OCI-LY1 (cell line): ENCODE measurements at regions not wholly inside any gene's neighbourhood (a gene's known extent, or its start where the extent isn't known, plus 50 kb on each side); places are given as distances from the start of the nearest gene placed in this dataset.

ENCODE experiments used
- H2AFZ ChIP-seq: fragments of 200-600 bp; sonication (generic), shearing (Covaris generic); 2 replicates; pipeline ENCODE4 v1.6.0; 2014; ENCODE audit warnings: antibody characterized with exemption, mild to moderate bottlenecking, low read length
- H3F3A ChIP-seq: fragments of 200-600 bp; sonication (generic), shearing (Covaris generic); 2 replicates; pipeline ENCODE4 v1.6.0; 2014; ENCODE audit warnings: mild to moderate bottlenecking, antibody characterized with exemption, low read length, moderate library complexity; ENCODE audit not compliant: insufficient read depth
- H3K27ac ChIP-seq: fragments of 200-600 bp; sonication (generic); 2 replicates; pipeline ENCODE4 v1.5.1; 2014; ENCODE audit warnings: low read length, mixed run types, mild to moderate bottlenecking, low read depth; ENCODE audit not compliant: poor library complexity, severe bottlenecking
- H3K27me3 ChIP-seq: fragments of 200-600 bp; sonication (generic); 2 replicates; pipeline ENCODE4 v1.6.0; 2014; ENCODE audit warnings: antibody characterized with exemption, mild to moderate bottlenecking, low read length, moderate library complexity; ENCODE audit not compliant: insufficient read depth
- H3K36me3 ChIP-seq: fragments of 200-600 bp; sonication (generic); 2 replicates; pipeline ENCODE4 v1.6.1; 2014; ENCODE audit warnings: mild to moderate bottlenecking, antibody characterized with exemption, low read length, moderate library complexity, mixed read lengths; ENCODE audit not compliant: insufficient read depth
- H3K4me1 ChIP-seq: fragments of 200-600 bp; sonication (generic); 2 replicates; pipeline ENCODE4 v1.5.1; 2014; ENCODE audit warnings: mild to moderate bottlenecking, low read length, moderate library complexity; ENCODE audit not compliant: insufficient read depth, severe bottlenecking
- H3K4me2 ChIP-seq: fragments of 200-600 bp; sonication (generic), shearing (Covaris generic); 2 replicates; pipeline ENCODE4 v1.6.1; 2014; ENCODE audit warnings: low read length
- H3K4me3 ChIP-seq: fragments of 200-600 bp; sonication (generic); 2 replicates; pipeline ENCODE4 v1.5.1; 2014; ENCODE audit warnings: low read length, low read depth, mild to moderate bottlenecking, mixed read lengths; ENCODE audit not compliant: poor library complexity, severe bottlenecking
- H3K79me2 ChIP-seq: fragments of 200-600 bp; shearing (Covaris generic); 2 replicates; pipeline ENCODE4 v1.6.1; 2016; ENCODE audit warnings: mixed run types, low read length, mixed read lengths; ENCODE audit not compliant: insufficient read depth
- H3K9ac ChIP-seq: fragments of 200-600 bp; sonication (generic), shearing (Covaris generic); 2 replicates; pipeline ENCODE4 v1.6.1; 2014; ENCODE audit warnings: mild to moderate bottlenecking, low read length, mixed read lengths
- H3K9me2 ChIP-seq: fragments of 200-600 bp; sonication (generic), shearing (Covaris generic); 2 replicates; pipeline ENCODE4 v1.6.1; 2014; ENCODE audit warnings: low read depth, mild to moderate bottlenecking, low read length, mixed read lengths
- H3K9me3 ChIP-seq: fragments of 200-600 bp; shearing (Covaris generic); 2 replicates; pipeline ENCODE4 v1.6.1; 2014; ENCODE audit warnings: low read length, mixed read lengths
- H4K20me1 ChIP-seq: fragments of 200-600 bp; sonication (generic), shearing (Covaris generic); 2 replicates; pipeline ENCODE4 v1.6.0; 2016; ENCODE audit warnings: mild to moderate bottlenecking, low read length; ENCODE audit not compliant: insufficient read depth
- EZH2 ChIP-seq: fragments of 200-600 bp; sonication (generic), shearing (Covaris generic); IDR thresholded peaks from 2 replicates; pipeline ENCODE4 v1.8.0; 2017; ENCODE audit warnings: borderline replicate concordance, mixed run types, mild to moderate bottlenecking, antibody characterized with exemption, low read length, moderate library complexity, mixed read lengths
- TF ChIP-seq, protein P1 (sequence below): fragments of 200-600 bp; sonication (generic), shearing (Covaris generic); IDR thresholded peaks from 2 replicates; pipeline ENCODE4 v1.5.1; 2017; ENCODE audit warnings: mild to moderate bottlenecking, antibody characterized with exemption, low read length, moderate library complexity, mixed read lengths

DNA sequence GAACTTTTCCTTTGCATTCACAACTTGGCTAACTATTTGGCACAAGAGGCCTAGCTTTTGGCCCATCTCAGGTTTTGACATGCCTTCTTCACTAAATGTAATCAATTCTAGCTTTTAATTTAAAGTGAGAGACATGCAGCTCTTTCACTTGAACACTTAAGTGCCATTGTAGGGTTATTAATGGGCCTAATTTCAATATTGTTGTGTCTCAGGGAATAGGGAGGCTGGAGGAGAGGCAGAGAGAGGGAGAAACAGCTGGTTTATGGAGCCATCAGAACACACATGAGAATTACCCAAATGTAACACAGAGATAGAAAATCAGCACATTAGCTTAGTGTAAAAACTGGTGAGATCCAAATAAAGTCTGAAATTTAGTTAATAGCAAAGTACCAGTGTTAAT is 157.4 kb downstream of the RPAP3 start:
- no peak for TF ChIP-seq EZH2
- TF ChIP-seq, protein P1, sequence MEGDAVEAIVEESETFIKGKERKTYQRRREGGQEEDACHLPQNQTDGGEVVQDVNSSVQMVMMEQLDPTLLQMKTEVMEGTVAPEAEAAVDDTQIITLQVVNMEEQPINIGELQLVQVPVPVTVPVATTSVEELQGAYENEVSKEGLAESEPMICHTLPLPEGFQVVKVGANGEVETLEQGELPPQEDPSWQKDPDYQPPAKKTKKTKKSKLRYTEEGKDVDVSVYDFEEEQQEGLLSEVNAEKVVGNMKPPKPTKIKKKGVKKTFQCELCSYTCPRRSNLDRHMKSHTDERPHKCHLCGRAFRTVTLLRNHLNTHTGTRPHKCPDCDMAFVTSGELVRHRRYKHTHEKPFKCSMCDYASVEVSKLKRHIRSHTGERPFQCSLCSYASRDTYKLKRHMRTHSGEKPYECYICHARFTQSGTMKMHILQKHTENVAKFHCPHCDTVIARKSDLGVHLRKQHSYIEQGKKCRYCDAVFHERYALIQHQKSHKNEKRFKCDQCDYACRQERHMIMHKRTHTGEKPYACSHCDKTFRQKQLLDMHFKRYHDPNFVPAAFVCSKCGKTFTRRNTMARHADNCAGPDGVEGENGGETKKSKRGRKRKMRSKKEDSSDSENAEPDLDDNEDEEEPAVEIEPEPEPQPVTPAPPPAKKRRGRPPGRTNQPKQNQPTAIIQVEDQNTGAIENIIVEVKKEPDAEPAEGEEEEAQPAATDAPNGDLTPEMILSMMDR, result no peak
- Histone ChIP-seq H3K9me3 (no peaks in the 10 kb centered on the region), H3K9ac (no peak overlapping the region), H4K20me1 (no peaks in the 10 kb centered on the region), H2AFZ (no peak overlapping the region), H3K79me2 (no peaks in the 10 kb centered on the region), H3K4me2 (no peak overlapping the region), H3K4me3 (no peak overlapping the region), H3F3A (no peaks in the 10 kb centered on the region), H3K9me2 (no peaks in the 10 kb centered on the region), H3K27me3 (no peaks in the 10 kb centered on the region; the same call in 1 of the 2 replicates), H3K36me3 (no peaks in the 10 kb centered on the region), H3K27ac (no peak overlapping the region), H3K4me1 (no peaks in the 10 kb centered on the region)

DNA sequence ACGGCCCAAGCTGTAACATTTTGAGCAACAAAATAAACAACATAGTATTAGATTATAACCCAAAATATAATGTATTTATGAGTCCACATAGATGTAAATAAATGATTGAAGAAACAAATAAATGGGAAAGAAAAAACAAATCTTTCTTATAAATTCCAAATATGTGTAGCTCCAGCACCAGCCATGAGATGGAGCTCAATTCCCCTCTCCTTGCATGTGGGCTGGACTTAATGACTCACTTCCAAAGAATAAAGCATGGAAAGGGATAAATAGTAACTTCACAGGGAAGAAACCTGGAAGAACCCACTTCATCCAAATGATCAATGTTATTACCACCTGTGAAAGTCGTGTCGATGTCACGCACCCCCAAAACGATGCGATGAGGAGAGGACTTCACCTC is 158.8 kb downstream of the RPAP3 start:
- H3K4me1 ChIP-seq, result no peaks in the 10 kb centered on the region
- TF ChIP-seq, protein P1, result no peak; the same call in 1 of the 2 replicates
- no peak for TF ChIP-seq EZH2
- no peak overlapping the region for H3K4me2 ChIP-seq
- no peaks in the 10 kb centered on the region for H3K79me2 ChIP-seq
- no peaks in the 10 kb centered on the region for H4K20me1 ChIP-seq
- no peaks in the 10 kb centered on the region for H3K36me3 ChIP-seq
- H3K4me3 ChIP-seq, result no peak overlapping the region
- H3K27ac ChIP-seq, result no peak overlapping the region
- no peaks in the 10 kb centered on the region for H3K9me2 ChIP-seq
- H3F3A ChIP-seq, result no peaks in the 10 kb centered on the region
- no peaks in the 10 kb centered on the region for H3K27me3 ChIP-seq
- no peaks in the 10 kb centered on the region for H3K9me3 ChIP-seq
- no peak overlapping the region for H3K9ac ChIP-seq
- no peak overlapping the region for H2AFZ ChIP-seq

DNA sequence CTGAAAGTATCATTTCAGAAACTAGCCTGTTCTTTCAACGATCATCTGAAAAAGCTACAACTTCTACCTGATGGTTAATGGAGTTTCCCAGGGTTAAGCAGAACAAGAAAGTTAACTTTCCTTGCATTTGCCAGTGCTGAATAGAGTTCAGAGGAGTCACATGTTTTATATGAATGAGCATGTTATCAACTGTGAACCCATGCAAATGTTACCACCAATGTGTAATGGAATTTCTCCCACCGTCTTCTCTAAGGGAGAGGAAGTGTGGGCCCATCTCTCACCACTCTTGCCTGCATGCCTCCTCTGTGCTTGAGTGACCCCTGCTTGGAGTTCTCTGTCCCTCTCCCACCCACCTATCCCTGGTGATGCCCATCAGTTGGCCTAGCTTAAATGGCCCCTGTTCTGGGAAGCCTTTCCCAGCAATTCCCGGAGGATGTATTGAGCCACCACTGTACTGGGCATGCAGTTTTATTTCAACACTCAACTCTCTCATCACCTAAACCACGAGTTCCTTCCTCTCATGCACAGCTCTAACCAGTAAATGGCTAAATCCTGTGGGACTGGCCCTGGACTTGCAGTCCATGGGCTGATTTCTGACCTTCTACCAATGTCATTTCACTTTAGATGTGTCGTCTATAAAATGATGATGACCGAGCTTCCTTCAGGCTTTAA is 159.8 kb downstream of the RPAP3 start:
- Histone ChIP-seq H3K4me1 (no peaks in the 10 kb centered on the region), H3K79me2 (no peaks in the 10 kb centered on the region), H3K4me3 (no peak overlapping the region), H2AFZ (no peak overlapping the region), H3K4me2 (no peak overlapping the region), H3K36me3 (no peaks in the 10 kb centered on the region), H3K27me3 (no peaks in the 10 kb centered on the region), H3K9me3 (no peaks in the 10 kb centered on the region), H3K9ac (no peak overlapping the region), H3F3A (no peaks in the 10 kb centered on the region), H4K20me1 (no peaks in the 10 kb centered on the region), H3K9me2 (no peaks in the 10 kb centered on the region), H3K27ac (no peak overlapping the region)
- TF ChIP-seq EZH2, result no peak
- TF ChIP-seq, protein P1, result no peak
